ENCODE measurements at regions not wholly inside any gene's neighbourhood (a gene's known extent, or its start where the extent isn't known, plus 50 kb on each side); places are given as distances from the start of the nearest gene placed in this dataset.
"Not testable (repeated sequence)": the region's sequence is repeated elsewhere in the genome, so short reads cannot be mapped to it uniquely, and the experiment has no call there.

DNA sequence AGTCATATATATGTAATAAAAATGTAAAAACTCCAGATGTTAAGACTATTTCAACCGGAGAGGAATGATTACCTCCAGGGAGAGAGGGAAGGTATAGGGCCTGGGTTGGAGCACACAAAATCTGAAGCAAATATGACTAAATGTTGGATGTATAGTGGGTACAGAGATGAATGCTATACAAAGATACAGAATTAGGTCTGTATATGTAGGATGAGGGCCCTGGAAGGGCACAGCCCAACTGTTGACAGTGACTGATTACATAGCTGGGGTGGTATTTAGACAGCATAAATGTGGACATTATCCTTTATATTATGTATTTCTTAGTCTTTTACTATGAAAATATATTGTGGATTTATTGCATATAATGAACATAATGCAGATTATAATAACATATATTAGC, 94.4 kb upstream of the SPATA12 start:
- H3K4me1 Mint-ChIP-seq = no peaks in the 10 kb centered on the region
- no peak overlapping the region for H3K27ac Mint-ChIP-seq
- H3K4me3 Mint-ChIP-seq = no peak overlapping the region
- H3K36me3 Mint-ChIP-seq (ENCODE audit: low read depth) = no peaks in the 10 kb centered on the region
- H3K9me3 Mint-ChIP-seq = peaks cover 2% of the 10 kb centered on the region
- CTCF ChIA-PET = no interaction called here
- POLR2A ChIA-PET = no interaction called here
- no peak for DNase-seq
- peaks cover 6% of the 10 kb centered on the region for H3K27me3 Mint-ChIP-seq

- H3K4me3 Mint-ChIP-seq = no peak overlapping the region
- H3K9me3 Mint-ChIP-seq = peaks cover 2% of the 10 kb centered on the region
- CTCF ChIA-PET = interaction anchor here (0.9 to 3.0 kb wide), 3 partner anchors 10 to 105 kb away, joined by 3 to 9 read pairs (median 4); no protein-coding TSS in a partner anchor
- DNase-seq = no peak
- no peaks in the 10 kb centered on the region for H3K4me1 Mint-ChIP-seq
- no peak overlapping the region for H3K27ac Mint-ChIP-seq
- H3K36me3 Mint-ChIP-seq (ENCODE audit: low read depth) = no peaks in the 10 kb centered on the region
- H3K27me3 Mint-ChIP-seq = no peaks in the 10 kb centered on the region
- POLR2A ChIA-PET = no interaction called here
These were observed 97.5 kb upstream of the SPATA12 start for GRCh38 chr3:56962922-56963321.

DNA sequence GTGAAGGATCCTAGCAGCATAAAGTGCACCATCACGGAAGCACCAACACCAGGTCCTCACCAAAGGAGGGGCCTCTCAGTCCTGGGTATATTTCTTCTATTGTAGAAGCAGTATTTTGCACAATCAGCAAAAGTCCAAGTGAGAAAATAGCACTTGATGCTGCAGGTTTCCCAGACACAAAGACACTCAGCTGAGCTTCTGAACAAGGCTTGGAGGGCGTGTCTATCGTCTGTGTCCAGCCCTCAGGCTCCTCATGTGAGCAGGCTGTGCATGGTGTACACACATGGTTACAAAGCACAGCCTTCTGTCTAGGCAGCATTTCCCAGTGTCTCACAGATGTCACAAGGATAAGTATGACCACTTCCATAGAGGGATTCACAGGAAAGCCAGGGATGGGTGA, 98.3 kb upstream of the SPATA12 start:
- ChIA-PET POLR2A (no interaction called here), CTCF (interaction anchor here (0.8 to 1.4 kb wide), 3 partner anchors 11 to 288 kb away, joined by 3 to 4 read pairs (median 3); no protein-coding TSS in a partner anchor)
- H3K27me3 Mint-ChIP-seq = no peaks in the 10 kb centered on the region
- peaks cover 2% of the 10 kb centered on the region for H3K9me3 Mint-ChIP-seq
- DNase-seq = no peak
- H3K27ac Mint-ChIP-seq = no peak overlapping the region
- H3K4me3 Mint-ChIP-seq = no peak overlapping the region
- H3K4me1 Mint-ChIP-seq = no peaks in the 10 kb centered on the region
- no peaks in the 10 kb centered on the region for H3K36me3 Mint-ChIP-seq (ENCODE audit: low read depth)

DNA sequence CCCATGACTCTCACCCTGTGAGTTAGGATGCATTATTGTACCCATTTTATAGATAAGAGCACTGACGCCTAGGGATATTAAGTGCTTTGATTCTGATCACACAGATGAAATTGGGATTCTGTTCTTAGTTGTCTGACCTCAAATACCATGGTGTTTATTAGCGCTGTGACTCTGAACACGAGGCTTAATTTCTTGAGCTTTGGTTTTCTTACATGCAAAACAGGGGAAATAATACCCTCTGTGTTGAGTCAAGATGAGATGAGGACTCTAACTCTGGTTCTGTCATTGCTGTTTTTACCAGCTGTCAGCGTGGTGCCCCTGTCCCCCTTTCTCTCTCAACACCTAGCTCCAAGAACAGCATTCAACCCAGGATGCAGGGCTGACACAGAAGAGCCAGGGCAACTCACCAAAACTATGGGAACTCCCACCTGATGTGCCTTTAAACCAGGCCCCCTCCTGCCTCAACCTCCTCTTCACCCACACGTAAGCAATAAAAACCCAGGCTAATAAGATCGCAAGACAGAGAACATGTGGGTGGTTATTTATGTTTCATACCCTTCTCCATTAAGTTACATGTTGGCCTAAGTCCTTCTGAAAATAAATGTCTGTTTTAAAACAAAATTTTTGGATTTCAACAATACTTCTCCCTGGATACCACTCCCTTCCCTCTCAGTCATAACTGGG, 100.1 kb upstream of the SPATA12 start:
- Mint-ChIP-seq H3K4me3 (no peak overlapping the region), H3K27ac (no peak overlapping the region), H3K27me3 (no peaks in the 10 kb centered on the region), H3K4me1 (no peaks in the 10 kb centered on the region), H3K36me3 (ENCODE audit: low read depth) (no peaks in the 10 kb centered on the region), H3K9me3 (peaks cover 1% of the 10 kb centered on the region)
- POLR2A ChIA-PET = no interaction called here
- no peak for DNase-seq
- CTCF ChIA-PET = interaction anchor here (0.5 to 1.1 kb wide), 3 partner anchors 13 to 119 kb away, joined by 3 read pairs; no protein-coding TSS in a partner anchor

DNA sequence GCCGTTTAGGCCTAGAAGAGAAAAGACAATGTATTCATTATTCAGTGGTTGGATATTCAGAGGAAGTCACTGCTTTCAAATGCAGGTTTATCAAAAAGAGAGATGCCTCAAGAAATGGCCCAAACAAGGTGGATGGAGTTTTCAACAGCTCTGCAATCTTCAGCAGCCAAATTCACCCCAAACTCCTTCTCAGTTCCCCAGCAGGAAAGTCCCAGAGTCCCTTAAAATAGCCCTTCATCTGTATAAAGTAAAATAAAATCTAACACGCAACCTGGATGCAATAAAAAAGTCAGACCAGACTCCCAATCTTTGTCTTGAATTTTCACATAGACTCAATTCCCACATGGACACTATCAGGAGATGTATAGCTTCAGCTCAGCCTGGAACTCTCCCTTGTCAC, 101.6 kb upstream of the SPATA12 start:
- H3K4me3 Mint-ChIP-seq = no peak overlapping the region
- no peaks in the 10 kb centered on the region for H3K27me3 Mint-ChIP-seq
- H3K9me3 Mint-ChIP-seq = no peaks in the 10 kb centered on the region
- H3K27ac Mint-ChIP-seq = no peak overlapping the region
- POLR2A ChIA-PET = no interaction called here
- no peaks in the 10 kb centered on the region for H3K4me1 Mint-ChIP-seq
- CTCF ChIA-PET = interaction anchor here (0.6 to 1.5 kb wide), 3 partner anchors 9 to 191 kb away, joined by 3 to 4 read pairs (median 3); no protein-coding TSS in a partner anchor
- H3K36me3 Mint-ChIP-seq (ENCODE audit: low read depth) = no peaks in the 10 kb centered on the region
- DNase-seq = no peak

GRCh38 chr3:56957522-56957921, 102.9 kb upstream of the SPATA12 start:
- POLR2A ChIA-PET = no interaction called here
- H3K27ac Mint-ChIP-seq = no peak overlapping the region
- H3K4me1 Mint-ChIP-seq = no peaks in the 10 kb centered on the region
- DNase-seq = no peak
- no peaks in the 10 kb centered on the region for H3K36me3 Mint-ChIP-seq (ENCODE audit: low read depth)
- no peak overlapping the region for H3K4me3 Mint-ChIP-seq
- H3K9me3 Mint-ChIP-seq = no peaks in the 10 kb centered on the region
- H3K27me3 Mint-ChIP-seq = no peaks in the 10 kb centered on the region
- CTCF ChIA-PET = interaction anchor here (0.5 to 1.5 kb wide), 3 partner anchors 10 to 1783 kb away, joined by 3 to 4 read pairs (median 3); no protein-coding TSS in a partner anchor

GRCh38 chr3:56956906-56957305, 103.6 kb upstream of the SPATA12 start:
- no peak for DNase-seq
- Mint-ChIP-seq H3K4me1 (no peaks in the 10 kb centered on the region), H3K9me3 (no peaks in the 10 kb centered on the region), H3K27me3 (no peaks in the 10 kb centered on the region), H3K27ac (no peak overlapping the region), H3K36me3 (ENCODE audit: low read depth) (no peaks in the 10 kb centered on the region), H3K4me3 (no peak overlapping the region)
- ChIA-PET POLR2A (no interaction called here), CTCF (no interaction called here)

- no peak for DNase-seq
- H3K27ac Mint-ChIP-seq = no peak overlapping the region
- no peaks in the 10 kb centered on the region for H3K9me3 Mint-ChIP-seq
- no peaks in the 10 kb centered on the region for H3K36me3 Mint-ChIP-seq (ENCODE audit: low read depth)
- H3K27me3 Mint-ChIP-seq = no peaks in the 10 kb centered on the region
- ChIA-PET POLR2A (no interaction called here), CTCF (interaction anchor here (0.6 kb wide), 1 partner anchor 74 kb away, joined by 4 read pairs; no protein-coding TSS in a partner anchor)
- H3K4me3 Mint-ChIP-seq = no peak overlapping the region
- H3K4me1 Mint-ChIP-seq = no peaks in the 10 kb centered on the region
These were observed 104.9 kb upstream of the SPATA12 start for GRCh38 chr3:56955492-56956111.

DNA sequence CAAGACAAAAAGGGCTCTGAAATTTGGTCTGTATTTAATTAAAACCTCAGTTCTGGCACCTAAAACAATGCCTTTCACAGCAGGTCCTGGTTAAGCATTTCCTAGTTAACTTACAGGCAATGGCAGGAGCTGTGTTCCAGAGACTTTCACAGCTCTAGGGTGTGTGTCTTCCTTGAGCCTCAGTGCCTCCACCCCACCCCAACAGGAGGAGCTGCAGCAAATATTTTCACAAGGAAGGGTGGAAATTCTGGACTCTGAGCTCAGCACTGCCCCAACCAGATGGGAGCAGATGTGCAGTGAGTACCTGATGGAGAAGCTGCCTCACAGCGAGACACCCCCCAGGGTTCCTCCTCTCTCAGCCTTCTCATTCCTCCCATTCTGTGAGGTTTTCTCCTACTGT, 106.3 kb upstream of the SPATA12 start:
- Mint-ChIP-seq H3K36me3 (ENCODE audit: low read depth) (no peaks in the 10 kb centered on the region), H3K4me1 (no peaks in the 10 kb centered on the region), H3K4me3 (no peak overlapping the region), H3K9me3 (no peaks in the 10 kb centered on the region), H3K27me3 (no peaks in the 10 kb centered on the region), H3K27ac (no peak overlapping the region)
- POLR2A ChIA-PET = no interaction called here
- no peak for DNase-seq
- CTCF ChIA-PET = interaction anchor here (0.9 to 1.3 kb wide), 3 partner anchors 9 to 56 kb away, joined by 3 read pairs; no protein-coding TSS in a partner anchor

DNA sequence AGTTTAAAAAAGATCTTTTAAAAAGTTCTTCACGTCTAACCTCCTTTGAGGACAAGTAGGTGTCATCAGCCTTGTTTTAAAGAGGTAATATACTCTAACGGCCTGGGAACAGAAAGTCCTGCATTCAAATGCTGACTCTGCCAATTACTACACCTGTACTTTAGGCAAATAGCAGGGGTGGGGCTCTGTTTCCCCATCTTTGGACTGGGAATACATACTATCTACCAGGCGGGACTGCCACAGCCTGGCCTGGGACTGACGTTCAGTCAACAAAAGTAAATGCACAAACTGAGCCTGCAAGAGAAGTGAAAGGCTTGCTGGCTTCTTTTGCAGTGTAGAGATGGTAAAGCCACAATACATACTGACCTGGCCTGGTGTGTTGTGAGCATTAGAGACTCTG, 107.6 kb upstream of the SPATA12 start:
- no peaks in the 10 kb centered on the region for H3K4me1 Mint-ChIP-seq
- CTCF ChIA-PET = no interaction called here
- POLR2A ChIA-PET = no interaction called here

GRCh38 chr3:56952061-56952460, 108.4 kb upstream of the SPATA12 start:
- DNase-seq = no peak
- no peaks in the 10 kb centered on the region for H3K36me3 Mint-ChIP-seq (ENCODE audit: low read depth)
- no peak overlapping the region for H3K27ac Mint-ChIP-seq
- POLR2A ChIA-PET = no interaction called here
- H3K4me1 Mint-ChIP-seq = no peaks in the 10 kb centered on the region
- H3K4me3 Mint-ChIP-seq = no peak overlapping the region
- no peaks in the 10 kb centered on the region for H3K9me3 Mint-ChIP-seq
- no peaks in the 10 kb centered on the region for H3K27me3 Mint-ChIP-seq
- CTCF ChIA-PET = no interaction called here

More for the DNA sequence above, 107.6 kb upstream of the SPATA12 start:
- Mint-ChIP-seq H3K27me3 (no peaks in the 10 kb centered on the region), H3K4me3 (no peak overlapping the region), H3K27ac (no peak overlapping the region), H3K9me3 (no peaks in the 10 kb centered on the region), H3K36me3 (ENCODE audit: low read depth) (no peaks in the 10 kb centered on the region)
- DNase-seq = no peak

GRCh38 chr3:56951366-56951765, 109.1 kb upstream of the SPATA12 start:
- ChIA-PET POLR2A (no interaction called here), CTCF (no interaction called here)
- Mint-ChIP-seq H3K9me3 (peaks cover 2% of the 10 kb centered on the region), H3K27ac (no peak overlapping the region), H3K4me3 (no peak overlapping the region), H3K27me3 (no peaks in the 10 kb centered on the region), H3K4me1 (no peaks in the 10 kb centered on the region), H3K36me3 (ENCODE audit: low read depth) (peaks cover 2% of the 10 kb centered on the region)
- no peak for DNase-seq

GRCh38 chr3:56945378-56945777, 115.1 kb upstream of the SPATA12 start:
- POLR2A ChIA-PET, H3K4me3 Mint-ChIP-seq, DNase-seq, H3K27me3 Mint-ChIP-seq, H3K27ac Mint-ChIP-seq: not testable (repeated sequence)
- CTCF ChIA-PET = interaction anchor here (1.5 kb wide), 1 partner anchor 9 kb away, joined by 3 read pairs; no protein-coding TSS in a partner anchor
- peaks cover 27% of the 10 kb centered on the region for H3K4me1 Mint-ChIP-seq
- H3K9me3 Mint-ChIP-seq = peaks cover 13% of the 10 kb centered on the region
- peaks cover 13% of the 10 kb centered on the region for H3K36me3 Mint-ChIP-seq (ENCODE audit: low read depth)
